Fibroblast of skin of right quadriceps (primary cell): ENCODE measurements at regions not wholly inside any gene's neighbourhood (a gene's known extent, or its start where the extent isn't known, plus 50 kb on each side); places are given as distances from the start of the nearest gene placed in this dataset.
A peak's percentile ranks its signal among the peaks of the same experiment; 100 is the strongest.

ENCODE experiments used
- DNase-seq: peaks from one replicate; pipeline ENCODE4 v3.0.0-alpha.2; 2013

- DNase-seq = peak; percentile 17
These were observed 83.0 kb upstream of the GLIS3 start for GRCh38 chr9:4382722-4383317.

- DNase-seq = no peak
These were observed 81.9 kb upstream of the GLIS3 start for GRCh38 chr9:4381744-4382143.

GRCh38 chr9:4380406-4380805 is 80.5 kb upstream of the GLIS3 start:
- DNase-seq = no peak

- peak; percentile 84 for DNase-seq
These were observed 75.7 kb upstream of the GLIS3 start for GRCh38 chr9:4375424-4376200.

GRCh38 chr9:4371108-4371507 is 71.2 kb upstream of the GLIS3 start:
- peak; percentile 87 for DNase-seq

- no peak for DNase-seq
These were observed 70.6 kb upstream of the GLIS3 start for GRCh38 chr9:4370501-4370900.

GRCh38 chr9:4366591-4367330 is 66.9 kb upstream of the GLIS3 start:
- DNase-seq = peak; percentile 39

GRCh38 chr9:4365055-4365454 is 65.2 kb upstream of the GLIS3 start:
- no peak for DNase-seq

GRCh38 chr9:4362281-4362680 is 62.4 kb upstream of the GLIS3 start:
- no peak for DNase-seq

- DNase-seq = no peak
These were observed 59.1 kb upstream of the GLIS3 start for GRCh38 chr9:4359016-4359415.

- DNase-seq = no peak
These were observed 58.1 kb upstream of the GLIS3 start for GRCh38 chr9:4357929-4358328.

GRCh38 chr9:4356306-4356705 is 56.4 kb upstream of the GLIS3 start:
- DNase-seq = no peak

- no peak for DNase-seq
These were observed 53.4 kb upstream of the GLIS3 start for GRCh38 chr9:4353236-4353635.

GRCh38 chr9:4349816-4350418 is 50.0 kb upstream of the GLIS3 start:
- no peak for DNase-seq
